ENCODE measurements at regions not wholly inside any gene's neighbourhood (a gene's known extent, or its start where the extent isn't known, plus 50 kb on each side); places are given as distances from the start of the nearest gene placed in this dataset.
A peak's percentile ranks its signal among the peaks of the same experiment; 100 is the strongest.
"Not testable (repeated sequence)": the region's sequence is repeated elsewhere in the genome, so short reads cannot be mapped to it uniquely, and the experiment has no call there.

DNA sequence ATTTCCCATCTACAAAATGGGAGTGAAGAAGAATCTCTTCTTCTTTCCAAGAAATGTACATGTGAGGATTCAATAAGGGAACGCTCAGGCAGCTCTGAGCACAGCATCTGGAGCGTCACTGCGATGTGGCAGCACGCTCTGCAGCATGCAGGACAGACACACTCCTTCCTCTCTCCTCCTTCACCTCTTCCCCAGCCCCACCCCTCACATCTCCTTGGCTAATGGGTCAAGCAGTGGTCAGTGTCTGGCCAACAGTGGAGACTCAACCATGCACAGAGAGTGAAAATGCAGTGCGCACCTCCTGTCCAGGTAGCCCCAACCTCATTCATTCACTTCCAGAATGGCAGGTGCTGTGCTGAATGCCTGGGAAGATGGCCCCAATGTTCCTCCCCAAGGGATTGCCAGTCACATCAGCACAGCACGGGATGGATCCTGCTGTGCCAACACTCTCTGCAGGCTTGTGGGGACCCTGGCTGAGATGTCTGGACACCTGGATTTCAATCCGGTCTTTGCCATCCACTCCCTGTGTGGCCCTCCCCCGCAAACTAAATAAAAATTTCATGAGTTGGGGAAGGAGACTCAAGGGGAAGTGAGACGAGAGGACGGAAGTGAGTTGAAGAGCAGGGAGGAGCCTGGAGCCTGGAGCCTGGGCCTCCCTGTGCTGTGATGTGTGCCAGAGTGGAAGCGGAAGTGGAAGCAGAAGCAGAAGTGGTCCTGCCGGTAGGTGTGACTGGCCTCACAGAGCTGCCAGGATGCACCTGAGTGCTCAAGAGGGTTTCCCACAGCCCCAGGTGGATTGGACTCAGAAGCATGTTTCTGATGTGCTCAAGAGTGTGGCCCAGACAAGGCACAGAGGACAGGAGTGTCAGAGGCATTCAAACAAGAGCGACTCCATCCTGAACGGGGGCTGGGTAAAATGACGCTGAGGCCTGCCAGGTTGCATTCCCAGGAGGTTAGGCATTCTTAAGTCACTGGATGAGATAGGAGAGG, 163.9 kb downstream of the SMAD6 start:
- DNase-seq, result peak; percentile 12

DNA sequence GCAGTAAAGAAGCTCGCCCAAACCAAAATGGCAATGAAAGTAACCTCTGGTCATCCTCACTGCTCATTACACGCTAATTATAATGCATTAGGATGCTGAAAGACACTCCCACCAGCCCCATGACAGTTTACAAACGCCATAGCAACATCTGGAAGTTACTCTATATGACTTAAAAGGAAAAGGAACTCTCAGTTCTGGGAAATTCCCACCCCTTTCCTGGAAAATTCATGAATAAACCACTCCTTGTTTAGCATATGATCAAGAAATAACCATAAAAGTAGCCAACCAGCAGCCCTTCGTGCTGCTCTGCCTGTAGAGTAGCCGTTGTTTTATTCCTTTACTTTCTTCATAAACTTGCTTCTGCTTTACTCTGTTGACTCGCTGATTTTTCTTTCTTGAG, 164.6 kb downstream of the SMAD6 start:
- no peak for DNase-seq

GRCh38 chr15:66868918-66869317, 166.9 kb downstream of the SMAD6 start:
- DNase-seq, result no peak

GRCh38 chr15:66870880-66871388, 168.9 kb downstream of the SMAD6 start:
- DNase-seq, result no peak

DNA sequence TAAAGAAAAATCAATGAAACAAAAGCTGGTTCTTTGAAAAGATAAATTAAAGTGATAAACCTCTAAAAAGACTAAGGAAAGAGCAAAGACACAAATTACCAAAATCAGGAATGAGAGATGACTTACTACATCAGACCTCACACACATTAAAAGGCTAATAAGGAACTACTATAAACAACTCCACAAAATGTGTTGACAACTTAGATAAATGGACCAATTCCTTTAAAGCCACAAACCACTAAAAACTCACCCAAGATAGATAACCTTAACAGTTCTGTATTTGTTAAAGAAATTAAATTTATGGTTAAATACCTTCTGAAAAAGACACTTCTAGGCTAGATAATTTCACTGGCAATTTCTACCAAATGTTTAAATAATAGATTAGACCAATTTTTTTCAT, 170.4 kb downstream of the SMAD6 start:
- DNase-seq, result no peak

GRCh38 chr15:66873331-66873730, 171.3 kb downstream of the SMAD6 start:
- not testable (repeated sequence) for DNase-seq

- DNase-seq, result no peak
Measured at GRCh38 chr15:66873856-66874255, 171.8 kb downstream of the SMAD6 start.

DNA sequence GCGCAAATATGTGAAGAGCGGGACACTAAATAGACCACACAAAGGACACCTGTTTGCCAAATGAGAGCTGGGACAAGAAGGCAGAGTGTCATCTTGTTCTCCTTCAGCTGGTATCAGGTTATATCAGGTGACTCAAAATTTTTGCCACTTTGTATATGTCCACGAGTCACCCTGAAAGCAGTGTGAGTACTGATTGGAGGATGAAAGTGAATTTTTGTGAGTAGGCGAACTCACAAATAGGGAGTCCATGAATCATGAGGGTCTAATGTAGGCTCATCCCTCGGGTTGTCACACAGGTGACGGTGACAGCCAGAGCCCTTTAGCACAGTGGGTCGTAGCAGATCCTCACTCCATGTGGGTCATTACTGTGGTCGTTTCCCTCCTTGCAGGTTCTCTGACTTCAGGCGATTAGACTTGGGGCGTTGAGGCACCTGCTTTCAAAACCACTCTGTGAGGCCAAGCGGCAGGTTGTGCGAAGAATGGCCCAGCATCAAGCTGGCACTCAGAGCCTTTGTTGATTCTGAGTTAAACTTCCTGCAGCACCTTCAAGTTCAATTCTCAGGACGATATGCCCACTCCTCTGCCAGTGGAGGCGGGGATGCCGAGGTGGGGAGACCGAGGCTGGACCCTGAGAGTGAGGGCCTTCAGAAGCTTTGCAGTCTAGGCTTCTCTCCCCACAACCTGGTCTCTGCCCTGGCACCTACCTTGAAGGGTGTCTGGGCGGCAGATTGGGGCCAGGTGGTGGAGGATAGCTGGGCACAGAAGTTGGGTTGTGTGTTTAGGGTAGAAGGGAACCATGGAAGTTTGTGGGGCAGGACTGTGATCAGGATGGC, 173.8 kb downstream of the SMAD6 start:
- no peak for DNase-seq

- DNase-seq, result no peak
Measured at GRCh38 chr15:66876421-66876730, 174.3 kb downstream of the SMAD6 start.

- DNase-seq, result no peak
Measured at GRCh38 chr15:66876731-66877476, 174.9 kb downstream of the SMAD6 start.

GRCh38 chr15:66877477-66878271, 175.6 kb downstream of the SMAD6 start:
- no peak for DNase-seq

GRCh38 chr15:66878761-66879160, 176.7 kb downstream of the SMAD6 start:
- no peak for DNase-seq

GRCh38 chr15:66879531-66880368, 177.7 kb downstream of the SMAD6 start:
- DNase-seq, result no peak

DNA sequence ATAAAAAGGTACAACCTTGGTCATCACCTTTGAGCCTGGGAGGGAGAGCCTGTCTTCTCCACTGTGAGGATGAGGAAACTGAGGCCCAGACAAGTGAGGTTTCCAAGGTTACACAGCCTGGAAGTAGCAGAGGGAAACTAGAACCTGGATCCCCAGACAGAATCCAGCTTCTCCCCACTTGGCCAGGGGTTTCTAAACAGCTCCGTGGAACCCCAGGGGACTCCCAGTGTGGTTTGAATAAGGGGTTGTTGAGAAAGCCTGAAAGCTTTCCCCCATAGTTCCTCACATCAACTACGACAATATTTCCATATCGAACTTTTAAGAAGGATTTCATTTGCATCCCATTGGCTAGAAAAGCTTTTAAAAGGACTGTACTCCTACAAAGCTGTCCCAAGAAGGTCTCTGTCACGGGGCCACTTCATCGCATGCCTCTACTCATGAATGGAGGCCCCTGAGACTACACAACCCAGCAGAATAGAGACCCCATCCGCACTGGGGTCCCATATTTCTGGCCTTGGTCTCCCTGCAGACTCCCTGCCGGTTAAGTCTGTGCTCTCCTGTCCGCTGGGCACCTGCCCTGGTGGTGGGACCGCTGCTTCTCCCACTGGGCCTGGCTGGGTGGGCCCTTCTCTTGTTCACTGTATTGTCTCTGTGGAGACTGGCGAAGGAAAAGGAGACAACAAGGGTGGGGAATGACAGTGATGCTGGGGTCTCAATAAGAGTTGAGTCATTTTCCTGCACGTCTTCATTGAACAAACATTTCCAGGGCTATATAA, 178.5 kb downstream of the SMAD6 start:
- no peak for DNase-seq

GRCh38 chr15:66881173-66881905, 179.3 kb downstream of the SMAD6 start:
- DNase-seq, result no peak

DNA sequence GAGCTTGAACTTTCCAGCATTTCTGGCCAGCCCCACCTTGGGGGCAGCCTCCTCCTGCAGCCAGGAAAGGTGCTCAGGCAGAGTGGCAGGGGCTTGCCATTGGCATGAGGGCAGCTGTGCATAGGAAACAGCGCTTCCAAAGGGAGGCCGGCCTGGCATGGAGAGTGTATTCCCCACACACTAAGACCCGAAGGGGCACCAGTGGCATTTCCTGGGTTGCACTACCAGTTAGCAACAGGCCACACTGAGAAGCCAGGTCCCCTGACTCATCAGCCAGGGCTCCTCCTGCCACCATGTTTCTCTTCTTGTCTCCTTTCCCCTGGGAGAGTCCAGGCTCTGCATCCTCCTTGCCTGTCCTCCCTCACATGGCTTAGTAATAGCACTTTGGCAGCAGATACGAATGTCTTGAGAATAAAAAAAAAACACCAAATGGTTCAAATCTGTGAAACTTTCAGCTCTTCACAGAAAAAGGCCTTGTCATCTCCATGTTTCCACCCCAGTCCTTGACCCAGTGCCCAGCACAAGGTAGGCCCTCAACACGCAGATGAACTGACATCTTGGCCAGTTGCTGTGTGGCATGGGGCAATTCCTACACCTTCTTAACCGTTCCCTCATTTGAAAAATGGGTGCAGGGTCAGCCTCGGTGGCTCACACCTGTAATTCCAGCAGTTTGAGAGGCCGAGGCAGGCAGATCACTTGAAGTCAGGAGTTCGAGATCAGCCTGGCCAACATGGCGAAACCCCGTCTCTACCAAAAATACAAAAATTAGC, 180.4 kb downstream of the SMAD6 start:
- no peak for DNase-seq

GRCh38 chr15:66883284-66883911, 181.4 kb downstream of the SMAD6 start:
- DNase-seq, result no peak

DNA sequence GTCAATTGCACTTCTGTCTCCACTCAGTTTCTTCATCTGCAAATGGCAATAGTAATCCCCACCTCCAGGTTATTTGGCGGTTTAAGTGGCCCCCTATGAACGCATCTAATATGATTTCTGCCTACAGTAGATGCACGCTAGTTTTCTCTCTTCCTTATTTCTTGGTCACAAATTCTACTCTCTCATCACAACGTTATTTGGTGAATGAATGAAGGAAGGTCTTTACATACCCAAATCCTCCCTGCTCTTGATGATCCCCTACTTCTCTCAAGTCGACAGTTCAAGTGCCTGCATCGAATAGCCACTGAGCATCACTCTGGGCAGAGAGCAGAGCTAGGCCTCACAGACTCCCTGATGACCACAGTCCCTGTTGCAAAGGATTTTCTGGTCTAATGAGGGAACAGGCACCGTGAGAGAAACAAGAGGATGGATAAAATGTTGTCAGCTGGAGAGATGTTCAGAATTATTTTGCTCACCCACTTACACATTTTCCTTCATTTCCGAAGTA, 181.2 kb upstream of the SMAD3 start:
- no peak for DNase-seq
